ENCODE measurements at regions not wholly inside any gene's neighbourhood (a gene's known extent, or its start where the extent isn't known, plus 50 kb on each side); places are given as distances from the start of the nearest gene placed in this dataset.

GRCh38 chr14:37776791-37777499 is 181.5 kb downstream of the TTC6 start:
- TF ChIP-seq EP300 (IDR thresholded peaks at IDR 0.05): no peak
- TF ChIP-seq CTCF (IDR thresholded peaks at IDR 0.05): no peak

Data from ovary (tissue), 3 donors.